Vagina (tissue), 2 donors: ENCODE measurements at regions not wholly inside any gene's neighbourhood (a gene's known extent, or its start where the extent isn't known, plus 50 kb on each side); places are given as distances from the start of the nearest gene placed in this dataset.

Source experiments
- CTCF ChIP-seq, 3 experiments: fragments of 450-650 bp in 2 of 3; fragments of 200-600 bp in 1 of 3; sonication (generic) in 1 of 3; IDR thresholded peaks; one replicate each; pipeline ENCODE4 v1.5.1; 2017 to 2019; ENCODE audit warnings: antibody characterized with exemption in 3 of 3, mild to moderate bottlenecking in 2 of 3, moderate library complexity in 2 of 3
- POLR2A ChIP-seq, 2 donors: fragments of 450-650 bp; IDR thresholded peaks; one replicate each; pipeline ENCODE4 v1.6.1; 2017; ENCODE audit warnings: antibody characterized with exemption in 2 of 2, mild to moderate bottlenecking in 2 of 2, moderate library complexity in 2 of 2

GRCh38 chr3:23055733-23056376, 147.3 kb upstream of the UBE2E2 start:
- TF ChIP-seq POLR2A (IDR thresholded peaks at IDR 0.05): no peak
- no peak for TF ChIP-seq CTCF (IDR thresholded peaks at IDR 0.05)
